Panc1 (cell line): ENCODE measurements at regions not wholly inside any gene's neighbourhood (a gene's known extent, or its start where the extent isn't known, plus 50 kb on each side); places are given as distances from the start of the nearest gene placed in this dataset.
"Not testable (repeated sequence)": the region's sequence is repeated elsewhere in the genome, so short reads cannot be mapped to it uniquely, and the experiment has no call there.

Experiments used
- ATAC-seq: fragments of 200-7000 bp; cut with Tn5 transposase; 2 replicates; pipeline ENCODE4 v1.9.1; 2020; ENCODE audit warnings: mild to moderate bottlenecking, moderate library complexity
- BruUV-seq: library from RNA; stranded (reverse); fragments of 400-500 nt; replicated peaks from 2 replicates; lab custom pipeline; 2021; lab: Mats Ljungman, UMichigan
- CTCF ChIA-PET: fragments of 300-600 bp; sonication (Branson Sonifier 250); formaldehyde crosslinking; loops from one replicate; lab custom pipeline; 2022; ENCODE audit warnings: antibody characterized with exemption; lab: Charles Lee
- POLR2A ChIA-PET: fragments of 300-600 bp; sonication (Branson Sonifier 250); formaldehyde crosslinking; loops from one replicate; lab custom pipeline; 2022; ENCODE audit warnings: antibody characterized with exemption; lab: Charles Lee
- DNase-seq: peaks from one replicate; pipeline ENCODE4 v3.0.0-alpha.2; 2010; ENCODE audit warnings: low read depth, low spot score
- H3K27ac ChIP-seq: 2 replicates; pipeline ENCODE4 v1.5.1; 2011; ENCODE audit warnings: mild to moderate bottlenecking, low read length, inconsistent platforms
- H3K27me3 ChIP-seq: fragments of 200-500 bp; sonication (Bioruptor generic); 2 replicates; pipeline ENCODE4 v1.6.0; 2014; ENCODE audit warnings: low read length, inconsistent platforms; ENCODE audit not compliant: control insufficient read depth, insufficient read depth
- H3K36me3 ChIP-seq: fragments of 200-500 bp; sonication (Bioruptor generic); 2 replicates; pipeline ENCODE4 v1.5.1; 2014; ENCODE audit warnings: inconsistent platforms, mild to moderate bottlenecking, low read length, moderate library complexity; ENCODE audit not compliant: control insufficient read depth, insufficient read depth
- H3K4me1 ChIP-seq: 2 replicates; pipeline ENCODE4 v1.5.1; 2011; ENCODE audit warnings: inconsistent platforms, mild to moderate bottlenecking, low read length, moderate library complexity; ENCODE audit not compliant: control insufficient read depth, insufficient read depth
- H3K4me3 ChIP-seq, 2 experiments: 2 replicates each; pipeline ENCODE4 v1.5.1; 2011 to 2012; ENCODE audit warnings: low read depth in 2 of 2, low read length in 2 of 2, mild to moderate bottlenecking in 2 of 2, inconsistent platforms in 1 of 2, moderate library complexity in 1 of 2
- H3K9me3 ChIP-seq: fragments of 200-500 bp; sonication (Bioruptor generic); 2 replicates; pipeline ENCODE4 v1.5.1; 2014; ENCODE audit warnings: low read depth, mild to moderate bottlenecking, inconsistent platforms, low read length, moderate library complexity; ENCODE audit not compliant: control insufficient read depth, insufficient read depth
- CTCF ChIP-seq: fragments of 450-650 bp; IDR thresholded peaks from 2 replicates; pipeline ENCODE4 v1.5.1; 2017; ENCODE audit warnings: mild to moderate bottlenecking
- POLR2AphosphoS5 ChIP-seq: IDR thresholded peaks from 2 replicates; pipeline ENCODE4 v1.6.1; 2012; ENCODE audit warnings: mild to moderate bottlenecking, low read depth, low read length, moderate library complexity
- REST ChIP-seq, 2 experiments: IDR thresholded peaks; 2 replicates each; pipeline ENCODE4 v1.6.1; 2011 to 2012; ENCODE audit warnings: low read depth in 2 of 2, control low read depth in 1 of 2, low read length in 1 of 2, mild to moderate bottlenecking in 1 of 2, moderate library complexity in 1 of 2; ENCODE audit not compliant: insufficient read depth in 1 of 2
- SIN3A ChIP-seq: IDR thresholded peaks from 2 replicates; pipeline ENCODE4 v1.6.1; 2012; ENCODE audit warnings: low read depth, mild to moderate bottlenecking, low read length, moderate library complexity, borderline replicate concordance; ENCODE audit not compliant: insufficient read depth
- TCF7L2 ChIP-seq: IDR thresholded peaks from 2 replicates; pipeline ENCODE4 v1.6.1; 2011; ENCODE audit warnings: mild to moderate bottlenecking, low read depth, low read length, inconsistent platforms
- in situ Hi-C: cut with HindIII; loops from 2 replicates; pipeline ENCODE4 v1.10.0; 2016; ENCODE audit warnings: low sequenced_read_pairs, low pct_unique_long_range_greater_than_20kb
- intact Hi-C: fragments of 100-400 bp; cut with micrococcal nuclease; formaldehyde crosslinking; loops from one replicate; pipeline ENCODE4 v1.10.0; 2022; ENCODE audit not compliant: unreplicated experiment

GRCh38 chr12:62008703-62009102 is 251.5 kb upstream of the USP15 start:
- no peaks in the 10 kb centered on the region for H3K9me3 ChIP-seq
- ATAC-seq (no peak), DNase-seq (no peak)
- H3K4me3 ChIP-seq, result no peak overlapping the region
- no peak overlapping the region for H3K27ac ChIP-seq
- in situ Hi-C loops, result no loop called here
- intact Hi-C loops, result no loop called here
- no peaks in the 10 kb centered on the region for H3K27me3 ChIP-seq
- TF ChIP-seq SIN3A, result no peak
- no peak for TF ChIP-seq POLR2AphosphoS5
- no peak for TF ChIP-seq REST (IDR thresholded peaks at IDR 0.05; ENCODE audit: insufficient read depth in 1 of 2, low read depth in 2 of 2, low read length in 1 of 2)
- no peak for TF ChIP-seq CTCF
- no peak for TF ChIP-seq TCF7L2
- no peaks in the 10 kb centered on the region for H3K4me1 ChIP-seq
- POLR2A ChIA-PET, result no interaction called here
- CTCF ChIA-PET, result no interaction called here
- no TSS peak for BruUV-seq
- H3K36me3 ChIP-seq, result no peaks in the 10 kb centered on the region

- ChIA-PET CTCF (no interaction called here), POLR2A (no interaction called here)
- no peak for TF ChIP-seq TCF7L2
- TF ChIP-seq SIN3A, result no peak
- TF ChIP-seq POLR2AphosphoS5, result no peak
- no peak for TF ChIP-seq CTCF
- TF ChIP-seq REST (IDR thresholded peaks at IDR 0.05; ENCODE audit: insufficient read depth in 1 of 2, low read depth in 2 of 2, low read length in 1 of 2), result no peak
- H3K36me3 ChIP-seq, result no peaks in the 10 kb centered on the region
- H3K9me3 ChIP-seq, result no peaks in the 10 kb centered on the region
- in situ Hi-C loops, result no loop called here
- no peak for ATAC-seq
- no TSS peak for BruUV-seq
- intact Hi-C loops, result no loop called here
- no peaks in the 10 kb centered on the region for H3K27me3 ChIP-seq
- no peak for DNase-seq
- H3K4me3 ChIP-seq, result no peak overlapping the region
- H3K27ac ChIP-seq, result no peak overlapping the region
- H3K4me1 ChIP-seq, result no peaks in the 10 kb centered on the region
Observed at GRCh38 chr12:62009445-62009844, 250.8 kb upstream of the USP15 start.

- BruUV-seq, in situ Hi-C loops: not testable (repeated sequence)
Observed at GRCh38 chr12:62010331-62010906, 249.8 kb upstream of the USP15 start.

More at GRCh38 chr12:62010331-62010906, 249.8 kb upstream of the USP15 start:
- H3K4me1 ChIP-seq, H3K27ac ChIP-seq, H3K4me3 ChIP-seq, H3K36me3 ChIP-seq, H3K27me3 ChIP-seq, H3K9me3 ChIP-seq, intact Hi-C loops, POLR2A ChIA-PET, ATAC-seq, CTCF ChIA-PET, DNase-seq: not testable (repeated sequence)
